ENCODE measurements at regions not wholly inside any gene's neighbourhood (a gene's known extent, or its start where the extent isn't known, plus 50 kb on each side); places are given as distances from the start of the nearest gene placed in this dataset.

DNA sequence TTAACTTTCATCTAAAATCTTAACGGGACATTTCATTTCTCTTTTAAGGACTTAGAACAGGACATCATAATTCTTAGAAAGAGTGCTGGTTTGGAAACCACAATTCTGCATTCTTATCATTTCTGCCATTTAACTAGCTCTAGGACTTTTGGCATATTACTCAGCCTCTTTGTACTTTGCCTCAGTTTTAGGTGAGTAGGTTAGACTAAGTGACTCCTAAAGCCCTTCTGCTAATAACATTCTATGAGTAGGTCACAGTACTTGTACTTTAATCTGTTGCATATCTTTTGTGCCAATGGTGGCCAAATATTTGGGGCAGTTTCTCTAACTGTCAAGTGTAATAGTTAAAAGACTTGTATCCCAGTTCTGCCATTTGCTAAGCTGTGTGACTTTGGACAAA lies 115.4 kb upstream of the NUDT6 start:
- Histone ChIP-seq H3K4me3 (ENCODE audit: low read depth, low read length, poor library complexity, severe bottlenecking) (no peak overlapping the region), H3K79me2 (ENCODE audit: insufficient read depth, low read depth, low read length) (no peaks in the 10 kb centered on the region), H3K9me2 (ENCODE audit: insufficient read depth, low read length) (no peaks in the 10 kb centered on the region), H4K20me1 (ENCODE audit: insufficient read depth, low read length) (no peaks in the 10 kb centered on the region), H3K27ac (ENCODE audit: low read depth, low read length, poor library complexity, severe bottlenecking) (no peak overlapping the region), H3K9me3 (ENCODE audit: low read length) (peaks cover 5% of the 10 kb centered on the region; the same call in 1 of the 2 replicates), H3K36me3 (ENCODE audit: insufficient read depth, low read length) (0 out of 2 replicates have a peak, but pooled peaks cover 7% of the 10 kb centered on the region), H3K4me1 (ENCODE audit: insufficient read depth, low read length, poor library complexity, severe bottlenecking) (no peaks in the 10 kb centered on the region), H3K4me2 (ENCODE audit: low read length) (no peak overlapping the region), H2AFZ (ENCODE audit: low read length) (no peak overlapping the region)
- DNase-seq (ENCODE audit: low spot score) = no peak
- intact Hi-C loops (cut with micrococcal nuclease; ENCODE audit: unreplicated experiment) = no loop called here
- ChIA-PET POLR2A (interaction anchor here (2.3 kb wide), 1 partner anchor 17 kb away, joined by 5 read pairs; no protein-coding TSS in a partner anchor), CTCF (ENCODE audit: unreplicated experiment) (no interaction called here)
- TF ChIP-seq CTCF (conservative IDR thresholded peaks at IDR 0.05; ENCODE audit: low read length) (no peak), EZH2phosphoT487 (IDR thresholded peaks at IDR 0.05; ENCODE audit: borderline replicate concordance, low read depth, low read length) (no peak)
- BruUV-seq (replicated peaks) = no TSS peak

- no peaks in the 10 kb centered on the region for H3K4me1 ChIP-seq (ENCODE audit: insufficient read depth, low read length, poor library complexity, severe bottlenecking)
- H3K27ac ChIP-seq (ENCODE audit: low read depth, low read length, poor library complexity, severe bottlenecking) = no peak overlapping the region
- intact Hi-C loops (cut with micrococcal nuclease; ENCODE audit: unreplicated experiment) = no loop called here
- H2AFZ ChIP-seq (ENCODE audit: low read length) = no peak overlapping the region
- H3K79me2 ChIP-seq (ENCODE audit: insufficient read depth, low read depth, low read length) = no peaks in the 10 kb centered on the region
- ChIA-PET POLR2A (interaction anchor here (1.1 kb wide), 1 partner anchor 63 kb away, joined by 3 read pairs; no protein-coding TSS in a partner anchor), CTCF (ENCODE audit: unreplicated experiment) (no interaction called here)
- no TSS peak for BruUV-seq (replicated peaks)
- no peak overlapping the region for H3K4me2 ChIP-seq (ENCODE audit: low read length)
- TF ChIP-seq CTCF (conservative IDR thresholded peaks at IDR 0.05; ENCODE audit: low read length) = no peak
- no peak for TF ChIP-seq EZH2phosphoT487 (IDR thresholded peaks at IDR 0.05; ENCODE audit: borderline replicate concordance, low read depth, low read length)
- DNase-seq (ENCODE audit: low spot score) = no peak
- H3K36me3 ChIP-seq (ENCODE audit: insufficient read depth, low read length) = peaks cover 7% of the 10 kb centered on the region; the same call in 1 of the 2 replicates
- no peaks in the 10 kb centered on the region for H4K20me1 ChIP-seq (ENCODE audit: insufficient read depth, low read length)
- H3K9me3 ChIP-seq (ENCODE audit: low read length) = peaks cover 19% of the 10 kb centered on the region; the same call in 1 of the 2 replicates
- H3K9me2 ChIP-seq (ENCODE audit: insufficient read depth, low read length) = peaks cover 5% of the 10 kb centered on the region; the same call in 1 of the 2 replicates
- no peak overlapping the region for H3K4me3 ChIP-seq (ENCODE audit: low read depth, low read length, poor library complexity, severe bottlenecking)
Observed at GRCh38 chr4:123042095-123042494, 119.7 kb upstream of the NUDT6 start.

- ChIA-PET POLR2A (interaction anchor here (0.8 to 1.5 kb wide), 3 partner anchors 9 to 204 kb away, joined by 3 to 8 read pairs (median 3); no protein-coding TSS in a partner anchor), CTCF (ENCODE audit: unreplicated experiment) (no interaction called here)
- peaks cover 22% of the 10 kb centered on the region; the same call in 1 of the 2 replicates for H3K9me3 ChIP-seq (ENCODE audit: low read length)
- no TSS peak for BruUV-seq (replicated peaks)
- no peak overlapping the region for H3K4me2 ChIP-seq (ENCODE audit: low read length)
- H3K4me1 ChIP-seq (ENCODE audit: insufficient read depth, low read length, poor library complexity, severe bottlenecking) = no peaks in the 10 kb centered on the region
- H3K4me3 ChIP-seq (ENCODE audit: low read depth, low read length, poor library complexity, severe bottlenecking) = no peak overlapping the region
- no peaks in the 10 kb centered on the region for H3K79me2 ChIP-seq (ENCODE audit: insufficient read depth, low read depth, low read length)
- intact Hi-C loops (cut with micrococcal nuclease; ENCODE audit: unreplicated experiment) = no loop called here
- peaks cover 7% of the 10 kb centered on the region; the same call in 1 of the 2 replicates for H3K36me3 ChIP-seq (ENCODE audit: insufficient read depth, low read length)
- H3K9me2 ChIP-seq (ENCODE audit: insufficient read depth, low read length) = peaks cover 5% of the 10 kb centered on the region; the same call in 1 of the 2 replicates
- no peak overlapping the region for H2AFZ ChIP-seq (ENCODE audit: low read length)
- peak; percentile 4 for DNase-seq (ENCODE audit: low spot score)
- no peaks in the 10 kb centered on the region for H4K20me1 ChIP-seq (ENCODE audit: insufficient read depth, low read length)
- no peak for TF ChIP-seq CTCF (conservative IDR thresholded peaks at IDR 0.05; ENCODE audit: low read length)
- no peak for TF ChIP-seq EZH2phosphoT487 (IDR thresholded peaks at IDR 0.05; ENCODE audit: borderline replicate concordance, low read depth, low read length)
- no peak overlapping the region for H3K27ac ChIP-seq (ENCODE audit: low read depth, low read length, poor library complexity, severe bottlenecking)
Observed at GRCh38 chr4:123043013-123043412, 120.6 kb upstream of the NUDT6 start.

Measured in OCI-LY7 (cell line).